ENCODE measurements at regions not wholly inside any gene's neighbourhood (a gene's known extent, or its start where the extent isn't known, plus 50 kb on each side); places are given as distances from the start of the nearest gene placed in this dataset.

- no peak for DNase-seq
Observed at GRCh38 chr19:30778061-30778460, 405.9 kb downstream of the ZNF536 start.

- DNase-seq, result no peak
Observed at GRCh38 chr19:30775956-30776355, 403.8 kb downstream of the ZNF536 start.

GRCh38 chr19:30774252-30774766 is 402.1 kb downstream of the ZNF536 start:
- no peak for DNase-seq

GRCh38 chr19:30762651-30763050 is 390.5 kb downstream of the ZNF536 start:
- no peak for DNase-seq

- DNase-seq, result no peak
Observed at GRCh38 chr19:30760014-30760413, 387.8 kb downstream of the ZNF536 start.

- DNase-seq, result no peak
Observed at GRCh38 chr19:30757837-30758617, 385.8 kb downstream of the ZNF536 start.

GRCh38 chr19:30757104-30757836 is 385.1 kb downstream of the ZNF536 start:
- no peak for DNase-seq

- DNase-seq, result no peak
Observed at GRCh38 chr19:30755581-30755980, 383.4 kb downstream of the ZNF536 start.

GRCh38 chr19:30754162-30754561 is 382.0 kb downstream of the ZNF536 start:
- no peak for DNase-seq

GRCh38 chr19:30752876-30753275 is 380.7 kb downstream of the ZNF536 start:
- DNase-seq, result no peak

- DNase-seq, result no peak
Observed at GRCh38 chr19:30752201-30752600, 380.0 kb downstream of the ZNF536 start.

- DNase-seq, result no peak
Observed at GRCh38 chr19:30745476-30745985, 373.3 kb downstream of the ZNF536 start.

GRCh38 chr19:30744741-30745475 is 372.7 kb downstream of the ZNF536 start:
- no peak for DNase-seq

GRCh38 chr19:30743702-30744101 is 371.5 kb downstream of the ZNF536 start:
- DNase-seq, result no peak

- no peak for DNase-seq
Observed at GRCh38 chr19:30743011-30743410, 370.8 kb downstream of the ZNF536 start.

- DNase-seq, result no peak
Observed at GRCh38 chr19:30742406-30742938, 370.3 kb downstream of the ZNF536 start.

- DNase-seq, result no peak
Observed at GRCh38 chr19:30741566-30741965, 369.4 kb downstream of the ZNF536 start.

GRCh38 chr19:30739394-30739793 is 367.2 kb downstream of the ZNF536 start:
- DNase-seq, result no peak

- no peak for DNase-seq
Observed at GRCh38 chr19:30738047-30738446, 365.9 kb downstream of the ZNF536 start.

GRCh38 chr19:30734669-30735068 is 362.5 kb downstream of the ZNF536 start:
- DNase-seq, result no peak

- no peak for DNase-seq
Observed at GRCh38 chr19:30733826-30734550, 361.8 kb downstream of the ZNF536 start.

GRCh38 chr19:30731591-30731990 is 359.4 kb downstream of the ZNF536 start:
- no peak for DNase-seq
